ENCODE measurements at regions not wholly inside any gene's neighbourhood (a gene's known extent, or its start where the extent isn't known, plus 50 kb on each side); places are given as distances from the start of the nearest gene placed in this dataset.

- no peak for DNase-seq (ENCODE audit: low read depth)
- no peak for TF ChIP-seq CTCF (IDR thresholded peaks at IDR 0.05; ENCODE audit: insufficient read depth, low read length)
Measured at GRCh38 chr10:129174232-129175014, 292.6 kb upstream of the MGMT start.

GRCh38 chr10:129179245-129179971, 287.6 kb upstream of the MGMT start:
- no peak overlapping the region for H3K4me3 ChIP-seq (ENCODE audit: low read depth, low read length)
- DNase-seq (ENCODE audit: low read depth) = no peak
- no peak for TF ChIP-seq CTCF (IDR thresholded peaks at IDR 0.05; ENCODE audit: insufficient read depth, low read length)

More at GRCh38 chr10:129174232-129175014, 292.6 kb upstream of the MGMT start:
- no peak overlapping the region for H3K4me3 ChIP-seq (ENCODE audit: low read depth, low read length)

GRCh38 chr10:129179972-129180678, 286.9 kb upstream of the MGMT start:
- DNase-seq (ENCODE audit: low read depth) = no peak
- no peak for TF ChIP-seq CTCF (IDR thresholded peaks at IDR 0.05; ENCODE audit: insufficient read depth, low read length)

GRCh38 chr10:129184196-129184595, 282.8 kb upstream of the MGMT start:
- no peak for DNase-seq (ENCODE audit: low read depth)
- no peak overlapping the region for H3K4me3 ChIP-seq (ENCODE audit: low read depth, low read length)
- no peak for TF ChIP-seq CTCF (IDR thresholded peaks at IDR 0.05; ENCODE audit: insufficient read depth, low read length)

More at GRCh38 chr10:129179972-129180678, 286.9 kb upstream of the MGMT start:
- H3K4me3 ChIP-seq (ENCODE audit: low read depth, low read length) = no peak overlapping the region

GRCh38 chr10:129187331-129187730, 279.7 kb upstream of the MGMT start:
- H3K4me3 ChIP-seq (ENCODE audit: low read depth, low read length) = no peak overlapping the region
- no peak for TF ChIP-seq CTCF (IDR thresholded peaks at IDR 0.05; ENCODE audit: insufficient read depth, low read length)

GRCh38 chr10:129191797-129192196, 275.2 kb upstream of the MGMT start:
- TF ChIP-seq CTCF (IDR thresholded peaks at IDR 0.05; ENCODE audit: insufficient read depth, low read length) = no peak
- no peak for DNase-seq (ENCODE audit: low read depth)

More at GRCh38 chr10:129187331-129187730, 279.7 kb upstream of the MGMT start:
- no peak for DNase-seq (ENCODE audit: low read depth)

More at GRCh38 chr10:129191797-129192196, 275.2 kb upstream of the MGMT start:
- no peak overlapping the region for H3K4me3 ChIP-seq (ENCODE audit: low read depth, low read length)

Measured in fibroblast of the aortic adventitia (primary cell).